Jurkat, Clone E6-1 (cell line): ENCODE measurements at regions not wholly inside any gene's neighbourhood (a gene's known extent, or its start where the extent isn't known, plus 50 kb on each side); places are given as distances from the start of the nearest gene placed in this dataset.
"Not testable (repeated sequence)": the region's sequence is repeated elsewhere in the genome, so short reads cannot be mapped to it uniquely, and the experiment has no call there.

Source experiments
- DNase-seq: peaks from one replicate; pipeline ENCODE4 v3.0.0-alpha.2; 2011; ENCODE audit warnings: low read depth, low spot score
- H3K4me3 ChIP-seq: 2 replicates; pipeline ENCODE4 v1.5.1; 2011; ENCODE audit warnings: mild to moderate bottlenecking, low read length, control low read depth, moderate library complexity

GRCh38 chr4:52366621-52367020 is 292.5 kb downstream of the USP46 start:
- no peak overlapping the region for H3K4me3 ChIP-seq
- no peak for DNase-seq

- no peak for DNase-seq
- no peak overlapping the region for H3K4me3 ChIP-seq
Observed at GRCh38 chr4:52367282-52367830, 291.7 kb downstream of the USP46 start.

- no peak overlapping the region for H3K4me3 ChIP-seq
- DNase-seq, result no peak
Observed at GRCh38 chr4:52368895-52369294, 290.2 kb downstream of the USP46 start.

GRCh38 chr4:52369649-52370048 is 289.5 kb downstream of the USP46 start:
- H3K4me3 ChIP-seq, result no peak overlapping the region
- DNase-seq, result no peak

- H3K4me3 ChIP-seq, result no peak overlapping the region
- no peak for DNase-seq
Observed at GRCh38 chr4:52370576-52370975, 288.5 kb downstream of the USP46 start.

GRCh38 chr4:52371841-52372240 is 287.3 kb downstream of the USP46 start:
- no peak for DNase-seq
- H3K4me3 ChIP-seq, result no peak overlapping the region

GRCh38 chr4:52372269-52372668 is 286.8 kb downstream of the USP46 start:
- DNase-seq, result no peak

GRCh38 chr4:52372747-52373146 is 286.4 kb downstream of the USP46 start:
- H3K4me3 ChIP-seq, result no peak overlapping the region

More at GRCh38 chr4:52372269-52372668, 286.8 kb downstream of the USP46 start:
- no peak overlapping the region for H3K4me3 ChIP-seq

GRCh38 chr4:52373650-52374049 is 285.5 kb downstream of the USP46 start:
- DNase-seq, result no peak
- no peak overlapping the region for H3K4me3 ChIP-seq

More at GRCh38 chr4:52372747-52373146, 286.4 kb downstream of the USP46 start:
- no peak for DNase-seq

- H3K4me3 ChIP-seq, result no peak overlapping the region
- DNase-seq, result no peak
Observed at GRCh38 chr4:52374877-52375276, 284.2 kb downstream of the USP46 start.

- no peak overlapping the region for H3K4me3 ChIP-seq
- peak; percentile 41 for DNase-seq
Observed at GRCh38 chr4:52376132-52376704, 282.9 kb downstream of the USP46 start.

- no peak overlapping the region for H3K4me3 ChIP-seq
- no peak for DNase-seq
Observed at GRCh38 chr4:52377563-52377962, 281.5 kb downstream of the USP46 start.

GRCh38 chr4:52407545-52407944 is 251.6 kb downstream of the USP46 start:
- DNase-seq, result no peak
- no peak overlapping the region for H3K4me3 ChIP-seq

- no peak overlapping the region for H3K4me3 ChIP-seq
- DNase-seq, result no peak
Observed at GRCh38 chr4:52408032-52408431, 251.1 kb downstream of the USP46 start.

- H3K4me3 ChIP-seq, result no peak overlapping the region
- DNase-seq, result no peak
Observed at GRCh38 chr4:52408471-52408870, 250.6 kb downstream of the USP46 start.

GRCh38 chr4:52409766-52410165 is 249.3 kb downstream of the USP46 start:
- DNase-seq, result not testable (repeated sequence)

GRCh38 chr4:52410971-52411370 is 248.1 kb downstream of the USP46 start:
- DNase-seq, result no peak
- H3K4me3 ChIP-seq, result no peak overlapping the region

More at GRCh38 chr4:52409766-52410165, 249.3 kb downstream of the USP46 start:
- not testable (repeated sequence) for H3K4me3 ChIP-seq

GRCh38 chr4:52420330-52420729 is 238.8 kb downstream of the USP46 start:
- DNase-seq, result no peak
- no peak overlapping the region for H3K4me3 ChIP-seq

- no peak overlapping the region for H3K4me3 ChIP-seq
- no peak for DNase-seq
Observed at GRCh38 chr4:52421811-52422213, 237.3 kb downstream of the USP46 start.

GRCh38 chr4:52423967-52424366 is 235.1 kb downstream of the USP46 start:
- no peak for DNase-seq
- no peak overlapping the region for H3K4me3 ChIP-seq

- no peak for DNase-seq
- H3K4me3 ChIP-seq, result no peak overlapping the region
Observed at GRCh38 chr4:52425751-52426326, 233.3 kb downstream of the USP46 start.
